Omental fat pad (tissue), 3 donors: ENCODE measurements at regions not wholly inside any gene's neighbourhood (a gene's known extent, or its start where the extent isn't known, plus 50 kb on each side); places are given as distances from the start of the nearest gene placed in this dataset.

ENCODE experiments used
- ATAC-seq: fragments of 150-250 bp; one replicate; pipeline ENCODE4 v1.9.1; 2016; ENCODE audit warnings: mild to moderate bottlenecking, moderate library complexity; ENCODE audit not compliant: low FRiP score
- DNase-seq: peaks from one replicate; pipeline ENCODE4 v3.0.0-alpha.2; 2019; ENCODE audit warnings: low spot score
- TF ChIP-seq, protein P1 (sequence below), 3 donors: fragments of 450-650 bp; IDR thresholded peaks; one replicate each; pipeline ENCODE4 v1.5.1; 2016 to 2017; ENCODE audit warnings: antibody characterized with exemption in 3 of 3, mild to moderate bottlenecking in 3 of 3, moderate library complexity in 2 of 3

- no peak for ATAC-seq
- DNase-seq: no peak
- TF ChIP-seq, protein P1, sequence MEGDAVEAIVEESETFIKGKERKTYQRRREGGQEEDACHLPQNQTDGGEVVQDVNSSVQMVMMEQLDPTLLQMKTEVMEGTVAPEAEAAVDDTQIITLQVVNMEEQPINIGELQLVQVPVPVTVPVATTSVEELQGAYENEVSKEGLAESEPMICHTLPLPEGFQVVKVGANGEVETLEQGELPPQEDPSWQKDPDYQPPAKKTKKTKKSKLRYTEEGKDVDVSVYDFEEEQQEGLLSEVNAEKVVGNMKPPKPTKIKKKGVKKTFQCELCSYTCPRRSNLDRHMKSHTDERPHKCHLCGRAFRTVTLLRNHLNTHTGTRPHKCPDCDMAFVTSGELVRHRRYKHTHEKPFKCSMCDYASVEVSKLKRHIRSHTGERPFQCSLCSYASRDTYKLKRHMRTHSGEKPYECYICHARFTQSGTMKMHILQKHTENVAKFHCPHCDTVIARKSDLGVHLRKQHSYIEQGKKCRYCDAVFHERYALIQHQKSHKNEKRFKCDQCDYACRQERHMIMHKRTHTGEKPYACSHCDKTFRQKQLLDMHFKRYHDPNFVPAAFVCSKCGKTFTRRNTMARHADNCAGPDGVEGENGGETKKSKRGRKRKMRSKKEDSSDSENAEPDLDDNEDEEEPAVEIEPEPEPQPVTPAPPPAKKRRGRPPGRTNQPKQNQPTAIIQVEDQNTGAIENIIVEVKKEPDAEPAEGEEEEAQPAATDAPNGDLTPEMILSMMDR (IDR thresholded peaks at IDR 0.05): no peak
These were observed 207.0 kb upstream of the FANCL start for GRCh38 chr2:58448065-58448507.

DNA sequence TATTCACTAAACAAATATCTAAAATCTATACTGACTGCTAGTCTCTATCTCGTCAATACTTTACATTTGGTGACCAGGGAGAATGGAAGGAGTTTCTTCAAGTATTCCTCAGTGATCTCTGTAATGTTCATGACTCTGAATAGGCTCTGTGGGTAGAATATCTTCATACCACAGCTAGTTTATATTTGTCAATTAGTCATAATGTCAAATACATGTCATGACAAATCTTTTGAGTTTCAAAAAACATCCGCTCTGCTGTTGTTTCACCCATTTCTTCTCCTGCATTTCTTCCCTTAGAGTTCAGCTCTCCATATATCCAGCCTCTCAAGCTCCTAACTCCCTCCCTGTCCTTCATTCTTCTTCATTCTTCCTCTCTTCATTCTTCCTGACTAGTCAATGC is 206.5 kb upstream of the FANCL start:
- DNase-seq (no peak), ATAC-seq (no peak)
- TF ChIP-seq, protein P1 (IDR thresholded peaks at IDR 0.05): no peak

DNA sequence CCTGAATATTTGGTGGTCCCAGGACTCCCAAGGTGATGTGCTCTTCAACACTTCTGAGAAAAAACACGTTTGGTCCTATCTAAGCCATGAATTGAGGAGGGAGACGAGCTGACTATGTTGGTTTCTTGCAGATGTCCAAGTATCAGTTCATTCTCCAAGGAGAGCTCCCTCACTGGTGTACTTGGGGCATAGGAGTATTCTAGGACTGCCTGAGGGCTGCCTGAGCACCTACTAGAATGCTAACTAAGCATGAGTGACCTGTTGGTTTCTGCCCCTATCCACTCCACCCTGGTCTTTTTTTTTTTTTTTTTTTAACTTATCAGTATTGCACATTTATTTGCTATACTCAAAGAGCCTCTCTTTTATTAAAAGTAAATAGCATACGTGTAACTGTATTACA is 200.5 kb upstream of the FANCL start:
- TF ChIP-seq, protein P1 (IDR thresholded peaks at IDR 0.05): no peak
- no peak for DNase-seq
- no peak for ATAC-seq

DNA sequence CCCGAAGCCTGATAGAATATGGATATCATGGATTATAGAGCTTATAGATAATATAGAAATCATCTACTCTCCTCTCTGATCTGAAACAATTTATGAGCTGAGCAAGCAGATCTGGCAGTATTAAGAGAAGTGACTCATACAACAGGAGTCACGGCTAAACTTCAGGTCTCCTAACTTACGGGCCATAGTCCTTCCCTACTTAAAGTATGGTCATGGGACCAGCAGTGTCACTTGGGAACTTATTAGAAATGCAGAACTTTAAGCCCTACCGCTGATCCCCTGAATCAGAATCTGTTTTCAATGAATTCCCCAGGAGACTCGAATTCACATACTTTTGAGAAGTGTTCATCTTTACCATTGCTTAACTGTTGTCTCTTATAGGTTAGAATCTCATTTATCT is 195.7 kb upstream of the FANCL start:
- ATAC-seq (no peak), DNase-seq (no peak)
- TF ChIP-seq, protein P1 (IDR thresholded peaks at IDR 0.05): no peak

- ATAC-seq (no peak), DNase-seq (no peak)
- TF ChIP-seq, protein P1 (IDR thresholded peaks at IDR 0.05): no peak
These were observed 194.1 kb upstream of the FANCL start for GRCh38 chr2:58435246-58435645.

DNA sequence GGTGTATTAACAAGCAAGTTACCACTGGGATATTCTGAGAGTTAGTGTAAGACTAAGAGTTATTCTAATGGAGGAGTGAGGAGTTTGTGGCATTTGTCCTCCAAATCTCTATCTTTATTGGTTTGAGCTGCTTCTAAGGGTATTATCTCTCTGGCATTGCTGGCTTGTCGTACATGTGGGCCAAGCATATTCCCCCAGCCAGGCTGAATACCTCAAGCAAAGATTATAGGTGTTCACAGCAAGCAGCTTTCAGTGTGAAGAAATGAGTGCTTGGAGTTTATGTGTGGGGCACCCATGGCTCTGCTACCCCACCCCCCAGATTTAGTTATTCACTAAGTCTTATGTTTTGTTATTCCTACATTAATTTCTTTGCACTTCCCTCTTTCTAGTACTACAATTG is 193.6 kb upstream of the FANCL start:
- TF ChIP-seq, protein P1 (IDR thresholded peaks at IDR 0.05): no peak
- DNase-seq (no peak), ATAC-seq (no peak)

- ATAC-seq: no peak
- TF ChIP-seq, protein P1 (IDR thresholded peaks at IDR 0.05): no peak
- no peak for DNase-seq
These were observed 191.5 kb upstream of the FANCL start for GRCh38 chr2:58432491-58433170.
